ENCODE measurements at regions not wholly inside any gene's neighbourhood (a gene's known extent, or its start where the extent isn't known, plus 50 kb on each side); places are given as distances from the start of the nearest gene placed in this dataset.
"Not testable (repeated sequence)": the region's sequence is repeated elsewhere in the genome, so short reads cannot be mapped to it uniquely, and the experiment has no call there.

GRCh38 chr16:77009453-77009852, 181.5 kb upstream of the MON1B start:
- DNase-seq: no peak

GRCh38 chr16:77014441-77014840, 176.5 kb upstream of the MON1B start:
- DNase-seq: no peak

- no peak for DNase-seq
These were observed 160.4 kb upstream of the MON1B start for GRCh38 chr16:77030600-77030999.

GRCh38 chr16:77033516-77033915, 157.5 kb upstream of the MON1B start:
- DNase-seq: no peak

- no peak for DNase-seq
These were observed 155.6 kb upstream of the MON1B start for GRCh38 chr16:77035361-77035760.

- DNase-seq: no peak
These were observed 153.2 kb upstream of the MON1B start for GRCh38 chr16:77037696-77038347.

- no peak for DNase-seq
These were observed 149.5 kb upstream of the MON1B start for GRCh38 chr16:77041468-77041867.

GRCh38 chr16:77043076-77043475, 147.9 kb upstream of the MON1B start:
- peak; percentile 8 for DNase-seq

GRCh38 chr16:77046206-77046605, 144.8 kb upstream of the MON1B start:
- no peak for DNase-seq

- DNase-seq: no peak
These were observed 142.9 kb upstream of the MON1B start for GRCh38 chr16:77048085-77048484.

GRCh38 chr16:77049577-77049976, 141.4 kb upstream of the MON1B start:
- no peak for DNase-seq

GRCh38 chr16:77056597-77056996, 134.4 kb upstream of the MON1B start:
- DNase-seq: not testable (repeated sequence)

GRCh38 chr16:77057161-77057774, 133.7 kb upstream of the MON1B start:
- DNase-seq: no peak

- no peak for DNase-seq
These were observed 131.5 kb upstream of the MON1B start for GRCh38 chr16:77059446-77059845.

GRCh38 chr16:77060614-77061013, 130.4 kb upstream of the MON1B start:
- no peak for DNase-seq

- DNase-seq: no peak
These were observed 127.9 kb upstream of the MON1B start for GRCh38 chr16:77062878-77063675.

- no peak for DNase-seq
These were observed 127.3 kb upstream of the MON1B start for GRCh38 chr16:77063676-77064016.

GRCh38 chr16:77064037-77064436, 127.0 kb upstream of the MON1B start:
- DNase-seq: no peak

GRCh38 chr16:77066896-77067496, 124.0 kb upstream of the MON1B start:
- DNase-seq: no peak

- DNase-seq: no peak
These were observed 123.1 kb upstream of the MON1B start for GRCh38 chr16:77067900-77068299.

- DNase-seq: no peak
These were observed 122.6 kb upstream of the MON1B start for GRCh38 chr16:77068402-77068801.

GRCh38 chr16:77069929-77070328, 121.1 kb upstream of the MON1B start:
- DNase-seq: no peak

GRCh38 chr16:77070683-77071082, 120.3 kb upstream of the MON1B start:
- no peak for DNase-seq

GRCh38 chr16:77076839-77077238, 114.2 kb upstream of the MON1B start:
- DNase-seq: no peak

Data from NCI-H526 treated with DMSO at 0.1 percent for 48 hours (cell line).